Kidney capillary endothelial cell (primary cell): ENCODE measurements at regions not wholly inside any gene's neighbourhood (a gene's known extent, or its start where the extent isn't known, plus 50 kb on each side); places are given as distances from the start of the nearest gene placed in this dataset.
"Not testable (repeated sequence)": the region's sequence is repeated elsewhere in the genome, so short reads cannot be mapped to it uniquely, and the experiment has no call there.

Experiments used
- DNase-seq: peaks from one replicate; pipeline ENCODE4 v3.0.0-alpha.2; 2018; ENCODE audit warnings: low spot score

- no peak for DNase-seq
These were observed 956.8 kb downstream of the TLE1 start for GRCh38 chr9:80732506-80732905.

- no peak for DNase-seq
These were observed 968.8 kb downstream of the TLE1 start for GRCh38 chr9:80720579-80720978.

- DNase-seq: no peak
These were observed 982.2 kb downstream of the TLE1 start for GRCh38 chr9:80707120-80707519.

- no peak for DNase-seq
These were observed 988.3 kb downstream of the TLE1 start for GRCh38 chr9:80701061-80701460.

GRCh38 chr9:80699511-80699998 lies 989.8 kb downstream of the TLE1 start:
- peak; percentile 3 for DNase-seq

- DNase-seq: no peak
These were observed 990.5 kb downstream of the TLE1 start for GRCh38 chr9:80698725-80699410.

GRCh38 chr9:80692751-80693150 lies 996.6 kb downstream of the TLE1 start:
- no peak for DNase-seq

GRCh38 chr9:80691229-80691628 lies 998.1 kb downstream of the TLE1 start:
- DNase-seq: no peak

- no peak for DNase-seq
These were observed 998.9 kb downstream of the TLE1 start for GRCh38 chr9:80690349-80690939.

- DNase-seq: no peak
These were observed 1009.4 kb downstream of the TLE1 start for GRCh38 chr9:80679916-80680315.

GRCh38 chr9:80678906-80679305 lies 1010.4 kb downstream of the TLE1 start:
- DNase-seq: no peak

- no peak for DNase-seq
These were observed 1015.9 kb downstream of the TLE1 start for GRCh38 chr9:80673496-80673895.

GRCh38 chr9:80665479-80665878 lies 1023.9 kb downstream of the TLE1 start:
- DNase-seq: no peak

- no peak for DNase-seq
These were observed 1024.8 kb downstream of the TLE1 start for GRCh38 chr9:80664327-80665210.

GRCh38 chr9:80659751-80660150 lies 1029.6 kb downstream of the TLE1 start:
- not testable (repeated sequence) for DNase-seq

- no peak for DNase-seq
These were observed 1038.3 kb downstream of the TLE1 start for GRCh38 chr9:80651044-80651443.

- no peak for DNase-seq
These were observed 1039.9 kb downstream of the TLE1 start for GRCh38 chr9:80649496-80649895.

- DNase-seq: no peak
These were observed 1040.3 kb downstream of the TLE1 start for GRCh38 chr9:80649001-80649420.

GRCh38 chr9:80648336-80648735 lies 1041.0 kb downstream of the TLE1 start:
- no peak for DNase-seq

- DNase-seq: no peak
These were observed 1043.1 kb downstream of the TLE1 start for GRCh38 chr9:80646211-80646610.

GRCh38 chr9:80644044-80644443 lies 1045.3 kb downstream of the TLE1 start:
- no peak for DNase-seq

- no peak for DNase-seq
These were observed 1054.3 kb downstream of the TLE1 start for GRCh38 chr9:80635065-80635464.

- no peak for DNase-seq
These were observed 1057.3 kb downstream of the TLE1 start for GRCh38 chr9:80632041-80632440.
